Activated CD4-positive, alpha-beta memory T cell treated with anti-CD3 and anti-CD28 coated beads for 36 hours (primary cell): ENCODE measurements at regions not wholly inside any gene's neighbourhood (a gene's known extent, or its start where the extent isn't known, plus 50 kb on each side); places are given as distances from the start of the nearest gene placed in this dataset.
"Not testable (repeated sequence)": the region's sequence is repeated elsewhere in the genome, so short reads cannot be mapped to it uniquely, and the experiment has no call there.

ENCODE experiments used
- CTCF ChIA-PET: fragments of 350-600 bp; sonication (Branson Sonifier 250); formaldehyde crosslinking; loops from one replicate; lab custom pipeline; 2021; ENCODE audit warnings: antibody characterized with exemption, inconsistent platforms; lab: Charles Lee
- POLR2A ChIA-PET: fragments of 350-600 bp; sonication (Branson Sonifier 250); formaldehyde crosslinking; loops from one replicate; lab custom pipeline; 2021; ENCODE audit warnings: antibody characterized with exemption; lab: Charles Lee
- DNase-seq: peaks from one replicate; pipeline ENCODE4 v3.0.0-alpha.2; 2020
- H3K27ac Mint-ChIP-seq: one replicate; pipeline ENCODE4 v1.8.0; 2021; ENCODE audit warnings: mixed read lengths
- H3K27me3 Mint-ChIP-seq: one replicate; pipeline ENCODE4 v1.8.0; 2021; ENCODE audit warnings: mixed read lengths
- H3K36me3 Mint-ChIP-seq: one replicate; pipeline ENCODE4 v1.8.0; 2021; ENCODE audit warnings: mixed read lengths
- H3K4me1 Mint-ChIP-seq: one replicate; pipeline ENCODE4 v1.8.0; 2021; ENCODE audit warnings: low read depth, mixed read lengths
- H3K4me3 Mint-ChIP-seq: one replicate; pipeline ENCODE4 v1.8.0; 2021; ENCODE audit warnings: mild to moderate bottlenecking, mixed read lengths
- H3K9me3 Mint-ChIP-seq: one replicate; pipeline ENCODE4 v1.8.0; 2021; ENCODE audit warnings: mixed read lengths
- intact Hi-C: fragments of 100-400 bp; cut with micrococcal nuclease; formaldehyde crosslinking; loops from one replicate; pipeline ENCODE4 v1.15.1; 2023

DNA sequence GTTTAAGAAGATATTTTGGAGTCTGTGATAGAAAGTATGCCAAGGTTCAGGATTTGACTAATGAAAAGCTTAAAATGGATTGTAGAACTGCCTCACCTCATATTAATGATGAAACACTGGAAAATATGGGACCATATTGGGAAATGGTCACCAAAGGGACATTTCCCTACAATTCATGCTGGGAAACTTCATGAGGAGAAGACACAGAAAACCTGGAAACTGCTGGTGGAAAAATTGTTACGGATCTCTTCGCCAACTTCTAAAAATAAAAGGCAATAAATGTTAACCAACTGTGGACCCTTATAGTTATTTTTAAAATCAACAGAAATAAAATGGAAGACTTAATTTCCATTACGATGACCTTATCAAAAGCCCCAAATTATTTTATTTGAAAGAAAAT lies 97.6 kb upstream of the FRMD4B start:
- ChIA-PET CTCF (no interaction called here), POLR2A (no interaction called here)
- no peaks in the 10 kb centered on the region for H3K36me3 Mint-ChIP-seq
- no peak overlapping the region for H3K4me3 Mint-ChIP-seq
- H3K9me3 Mint-ChIP-seq: no peaks in the 10 kb centered on the region
- H3K4me1 Mint-ChIP-seq: no peaks in the 10 kb centered on the region
- intact Hi-C loops: no loop called here
- DNase-seq: no peak
- peaks cover 24% of the 10 kb centered on the region for H3K27me3 Mint-ChIP-seq
- H3K27ac Mint-ChIP-seq: no peak overlapping the region

DNA sequence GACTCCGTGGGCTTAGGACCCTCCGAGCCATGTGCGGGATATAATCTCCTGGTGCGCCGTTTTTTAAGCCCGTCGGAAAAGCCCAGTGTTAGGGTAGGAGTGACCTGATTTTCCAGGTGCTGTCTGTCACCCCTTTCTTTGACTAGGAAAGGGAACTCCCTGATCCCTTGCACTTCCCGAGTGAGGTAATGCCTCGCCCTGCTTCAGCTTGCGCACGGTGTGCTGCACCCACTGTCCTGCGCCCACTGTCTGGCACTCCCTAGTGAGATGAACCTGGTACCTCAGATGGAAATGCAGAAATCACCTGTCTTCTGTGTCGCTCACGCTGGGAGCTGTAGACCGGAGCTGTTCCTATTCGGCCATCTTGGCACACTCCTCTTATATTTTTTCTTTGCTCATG lies 95.1 kb upstream of the FRMD4B start:
- H3K27me3 Mint-ChIP-seq: peaks cover 14% of the 10 kb centered on the region
- H3K36me3 Mint-ChIP-seq, CTCF ChIA-PET, POLR2A ChIA-PET, H3K27ac Mint-ChIP-seq, DNase-seq, H3K4me1 Mint-ChIP-seq, H3K9me3 Mint-ChIP-seq, H3K4me3 Mint-ChIP-seq, intact Hi-C loops: not testable (repeated sequence)

DNA sequence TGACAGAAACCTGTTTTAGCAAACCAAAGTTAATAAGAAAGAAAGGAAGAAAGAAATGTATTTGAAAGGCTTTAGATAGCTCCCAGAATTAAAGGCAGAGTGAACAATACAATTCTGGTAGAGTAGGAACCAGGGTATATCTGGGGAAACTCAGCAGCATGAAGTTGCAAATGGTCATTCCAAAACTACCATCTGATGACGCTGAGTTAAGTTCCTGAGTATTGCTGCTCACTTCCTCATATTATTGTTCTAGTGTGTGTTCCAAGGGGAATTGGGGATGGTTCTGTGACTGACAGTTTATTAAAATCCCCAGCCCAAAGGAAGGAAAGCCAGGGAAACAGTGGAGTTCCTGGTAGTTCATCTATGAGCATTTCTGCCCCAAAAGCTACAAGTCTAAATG lies 88.3 kb upstream of the FRMD4B start:
- Mint-ChIP-seq H3K9me3 (no peaks in the 10 kb centered on the region), H3K4me3 (no peak overlapping the region), H3K36me3 (no peaks in the 10 kb centered on the region), H3K27me3 (peaks cover 5% of the 10 kb centered on the region), H3K4me1 (no peaks in the 10 kb centered on the region), H3K27ac (no peak overlapping the region)
- intact Hi-C loops: no loop called here
- no peak for DNase-seq
- POLR2A ChIA-PET: no interaction called here
- CTCF ChIA-PET: no interaction called here

DNA sequence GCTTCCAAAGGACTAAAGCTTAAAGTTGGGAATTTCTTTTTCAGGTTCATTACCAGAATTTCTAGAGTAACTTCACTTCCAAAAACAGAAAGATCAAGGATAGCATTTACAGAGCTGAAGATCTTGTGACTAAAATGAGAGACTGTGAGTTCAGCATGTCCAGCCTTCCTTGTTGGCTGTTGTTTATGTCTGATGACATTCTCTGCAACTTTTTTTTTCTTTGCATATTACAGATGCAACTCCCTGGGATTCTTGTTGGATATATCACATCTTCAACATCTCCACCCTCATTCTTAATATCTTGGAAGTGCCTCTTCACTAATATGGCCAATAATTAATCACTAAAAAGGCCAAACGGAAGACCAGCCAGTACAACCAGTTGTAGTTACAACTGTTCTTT lies 86.2 kb upstream of the FRMD4B start:
- intact Hi-C loops: no loop called here
- CTCF ChIA-PET: no interaction called here
- Mint-ChIP-seq H3K36me3 (no peaks in the 10 kb centered on the region), H3K27me3 (peaks cover 5% of the 10 kb centered on the region), H3K4me1 (no peaks in the 10 kb centered on the region), H3K9me3 (no peaks in the 10 kb centered on the region), H3K27ac (no peak overlapping the region), H3K4me3 (no peak overlapping the region)
- POLR2A ChIA-PET: no interaction called here
- DNase-seq: no peak

DNA sequence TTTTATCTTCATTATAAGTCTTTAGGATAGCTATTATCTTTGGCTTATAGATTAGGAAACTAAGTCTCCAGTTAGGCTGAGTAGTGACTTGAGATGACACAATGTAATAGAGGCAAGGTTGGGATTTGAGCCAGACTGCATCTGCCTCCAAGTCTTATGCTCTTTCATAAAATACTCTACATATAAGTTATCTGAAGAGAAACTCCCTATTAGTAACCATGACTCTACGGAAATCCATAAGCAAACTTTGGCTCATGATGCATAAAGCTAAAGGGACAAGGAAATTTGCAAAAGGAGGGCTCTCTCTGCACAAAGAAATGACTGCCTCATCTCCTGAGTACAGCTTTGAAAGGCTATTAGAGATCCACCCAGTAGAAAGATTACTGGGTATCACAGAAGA lies 77.6 kb upstream of the FRMD4B start:
- no peak for DNase-seq
- ChIA-PET POLR2A (no interaction called here), CTCF (no interaction called here)
- no peak overlapping the region for H3K4me3 Mint-ChIP-seq
- peaks cover 2% of the 10 kb centered on the region for H3K27me3 Mint-ChIP-seq
- H3K36me3 Mint-ChIP-seq: no peaks in the 10 kb centered on the region
- intact Hi-C loops: no loop called here
- no peaks in the 10 kb centered on the region for H3K4me1 Mint-ChIP-seq
- H3K9me3 Mint-ChIP-seq: no peaks in the 10 kb centered on the region
- no peak overlapping the region for H3K27ac Mint-ChIP-seq

DNA sequence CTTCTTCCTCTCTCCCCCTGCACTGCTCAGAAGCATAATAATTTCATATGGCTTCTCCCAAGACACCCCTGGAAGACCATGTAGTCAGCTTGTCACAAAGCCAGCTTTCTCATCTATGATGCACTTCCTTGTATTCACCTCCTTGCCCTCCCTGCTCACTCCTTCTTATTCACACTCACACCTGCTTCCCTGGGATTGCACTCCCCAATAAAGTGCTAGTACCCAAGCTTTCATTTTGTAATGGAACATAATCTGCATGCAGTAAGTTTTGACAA lies 76.9 kb upstream of the FRMD4B start:
- intact Hi-C loops: no loop called here

DNA sequence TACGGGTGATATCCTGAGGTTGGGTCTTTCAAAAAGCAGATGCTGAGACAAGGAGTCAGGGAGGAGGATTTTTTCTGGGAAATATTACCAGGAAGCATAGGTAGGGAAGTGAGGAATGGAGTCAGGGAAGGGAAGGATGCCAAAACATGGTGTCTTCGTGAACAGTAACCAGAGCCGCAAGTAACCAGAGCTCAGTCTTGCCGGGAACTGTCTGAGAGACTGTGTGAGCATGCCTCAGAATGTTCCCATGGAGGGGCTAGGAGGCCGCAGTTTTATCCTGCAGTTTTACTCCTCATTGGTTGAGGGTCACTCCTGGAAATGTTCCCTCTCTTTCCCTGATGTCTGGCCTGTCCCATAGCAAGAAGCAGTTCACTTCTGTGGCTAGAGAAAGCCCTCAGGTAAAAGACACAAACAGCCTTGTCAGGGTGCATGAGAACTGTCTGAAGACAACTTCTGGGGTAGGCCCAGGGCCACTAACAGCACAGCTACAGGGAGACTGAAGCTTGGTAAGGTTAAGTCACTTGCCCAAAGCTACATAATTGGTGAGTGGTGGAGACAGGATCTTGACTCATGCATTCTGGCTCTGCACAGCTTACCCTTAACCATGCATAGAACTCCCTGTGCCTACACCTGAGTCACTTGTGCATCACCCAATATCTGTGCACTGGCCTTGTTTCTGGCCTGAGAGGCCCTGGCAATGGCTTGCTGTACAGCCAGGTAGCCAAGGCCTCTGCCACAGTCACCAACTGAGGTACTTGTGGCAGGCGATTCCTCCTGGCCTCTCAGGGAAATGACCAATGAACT lies 76.3 kb upstream of the FRMD4B start:
- Mint-ChIP-seq H3K4me1 (no peaks in the 10 kb centered on the region), H3K9me3 (no peaks in the 10 kb centered on the region), H3K27ac (no peak overlapping the region), H3K27me3 (peaks cover 4% of the 10 kb centered on the region), H3K36me3 (no peaks in the 10 kb centered on the region), H3K4me3 (no peak overlapping the region)
- DNase-seq: no peak
- ChIA-PET POLR2A (no interaction called here), CTCF (no interaction called here)
- intact Hi-C loops: no loop called here

More for the DNA sequence above, 76.9 kb upstream of the FRMD4B start:
- Mint-ChIP-seq H3K9me3 (no peaks in the 10 kb centered on the region), H3K27ac (no peak overlapping the region), H3K27me3 (peaks cover 4% of the 10 kb centered on the region), H3K36me3 (no peaks in the 10 kb centered on the region), H3K4me3 (no peak overlapping the region), H3K4me1 (no peaks in the 10 kb centered on the region)
- no peak for DNase-seq
- ChIA-PET POLR2A (no interaction called here), CTCF (no interaction called here)

DNA sequence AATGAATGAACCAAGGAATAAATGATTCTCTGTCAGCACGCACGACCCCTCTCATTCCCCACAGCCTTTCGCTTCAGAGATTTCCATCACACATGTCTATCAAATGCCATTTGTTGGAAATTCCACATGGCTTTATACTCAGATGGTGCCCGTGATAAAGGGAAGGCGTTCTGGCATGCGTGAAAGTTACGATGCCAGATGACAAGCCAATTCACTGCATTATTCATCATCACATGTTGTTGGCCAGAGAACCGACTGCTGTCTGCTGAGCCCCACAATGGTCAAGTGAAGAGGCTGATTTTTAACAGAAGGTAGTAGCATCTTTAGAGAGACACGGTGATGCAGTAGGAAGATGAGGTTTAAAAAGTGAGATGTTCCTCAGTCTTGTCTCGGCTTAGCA lies 74.1 kb upstream of the FRMD4B start:
- Mint-ChIP-seq H3K4me1 (no peaks in the 10 kb centered on the region), H3K4me3 (no peak overlapping the region), H3K36me3 (no peaks in the 10 kb centered on the region), H3K27me3 (peaks cover 6% of the 10 kb centered on the region), H3K27ac (no peak overlapping the region), H3K9me3 (no peaks in the 10 kb centered on the region)
- DNase-seq: no peak
- intact Hi-C loops: no loop called here
- ChIA-PET POLR2A (no interaction called here), CTCF (no interaction called here)

DNA sequence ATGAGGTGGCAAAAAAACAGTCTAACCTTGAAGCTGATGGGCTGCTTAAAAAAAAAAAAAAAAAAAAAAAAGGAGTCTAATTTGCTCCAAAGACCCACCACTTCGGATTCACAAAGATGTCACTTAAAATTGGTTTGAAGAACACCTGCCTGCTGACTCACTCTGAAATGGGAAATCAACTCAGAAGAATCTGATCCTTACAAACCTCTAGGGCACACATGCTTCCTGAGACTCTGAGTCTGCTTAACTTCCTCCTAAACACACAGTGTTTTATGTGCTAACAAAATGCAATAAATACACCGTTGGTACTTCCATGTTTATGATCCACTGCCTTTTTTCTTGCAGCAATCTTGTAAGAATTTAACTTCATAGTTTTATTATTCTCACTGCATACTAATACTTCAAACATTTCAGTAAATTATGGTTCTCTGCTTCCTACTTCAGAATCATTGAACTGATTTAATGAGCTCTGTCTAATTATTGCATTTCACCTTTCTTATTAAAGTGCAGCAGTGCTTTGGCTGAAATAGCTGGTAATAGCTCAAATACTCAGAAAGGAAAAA lies 73.0 kb upstream of the FRMD4B start:
- no peaks in the 10 kb centered on the region for H3K36me3 Mint-ChIP-seq
- intact Hi-C loops: no loop called here
- H3K4me3 Mint-ChIP-seq: no peak overlapping the region
- H3K27me3 Mint-ChIP-seq: peaks cover 6% of the 10 kb centered on the region
- ChIA-PET CTCF (no interaction called here), POLR2A (interaction anchor here (1.1 kb wide), 1 partner anchor 579 kb away, joined by 3 read pairs; no protein-coding TSS in a partner anchor)
- H3K27ac Mint-ChIP-seq: no peak overlapping the region
- H3K4me1 Mint-ChIP-seq: no peaks in the 10 kb centered on the region
- DNase-seq: no peak
- no peaks in the 10 kb centered on the region for H3K9me3 Mint-ChIP-seq

DNA sequence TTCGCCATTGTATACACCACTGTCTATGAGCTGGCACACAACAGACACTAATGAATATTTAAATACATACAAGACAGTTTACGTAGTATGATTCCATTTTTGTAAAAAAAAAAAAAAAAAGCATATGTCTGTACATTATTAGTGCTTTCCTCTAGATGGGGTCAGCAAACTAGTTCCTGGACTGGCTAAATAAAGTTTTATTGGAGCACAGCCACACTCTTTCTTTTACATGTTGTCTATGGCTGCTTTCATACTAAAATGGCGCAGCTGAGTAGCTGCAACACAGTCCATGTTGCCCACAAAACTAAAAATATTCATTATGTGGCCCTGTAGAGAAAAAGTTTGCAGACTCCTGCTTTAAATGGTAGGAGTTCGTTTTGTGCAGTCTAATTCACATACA lies 70.7 kb upstream of the FRMD4B start:
- Mint-ChIP-seq H3K27ac (no peak overlapping the region), H3K36me3 (no peaks in the 10 kb centered on the region), H3K9me3 (no peaks in the 10 kb centered on the region), H3K4me3 (no peak overlapping the region), H3K4me1 (no peaks in the 10 kb centered on the region), H3K27me3 (peaks cover 9% of the 10 kb centered on the region)
- DNase-seq: no peak
- POLR2A ChIA-PET: no interaction called here
- intact Hi-C loops: no loop called here
- CTCF ChIA-PET: no interaction called here

DNA sequence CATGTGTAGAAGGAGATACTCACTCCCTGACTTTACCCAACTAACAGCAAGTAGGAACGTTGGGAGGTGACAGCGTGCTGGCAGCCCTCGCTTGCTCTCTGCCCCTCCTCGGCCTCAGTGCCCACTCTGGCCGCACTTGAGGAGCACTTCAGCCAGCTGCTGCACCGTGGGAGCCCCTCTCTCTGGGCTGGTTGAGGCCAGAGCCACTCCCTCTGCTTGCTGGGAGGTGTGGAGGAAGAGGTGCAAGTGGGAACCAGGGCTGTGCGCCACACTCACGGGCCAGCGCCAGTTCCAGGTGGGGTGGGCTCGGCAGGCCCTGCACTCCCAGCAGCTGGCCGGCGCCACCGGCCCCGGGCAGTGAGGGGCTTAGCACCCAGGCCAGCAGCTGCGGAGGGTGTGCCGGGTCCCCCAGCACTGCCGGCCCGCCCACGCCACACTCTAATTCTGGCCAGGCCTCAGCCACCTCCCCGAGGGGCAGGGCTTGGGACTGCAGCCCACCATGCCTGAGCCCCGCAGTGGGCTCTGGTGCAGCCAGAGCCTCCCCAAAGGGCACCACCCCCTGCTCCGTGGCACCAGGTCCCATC lies 68.4 kb upstream of the FRMD4B start:
- H3K9me3 Mint-ChIP-seq: no peaks in the 10 kb centered on the region
- H3K27ac Mint-ChIP-seq: no peak overlapping the region
- no peak for DNase-seq
- CTCF ChIA-PET: no interaction called here
- peaks cover 9% of the 10 kb centered on the region for H3K27me3 Mint-ChIP-seq
- POLR2A ChIA-PET: no interaction called here
- no peaks in the 10 kb centered on the region for H3K36me3 Mint-ChIP-seq
- no peak overlapping the region for H3K4me3 Mint-ChIP-seq
- intact Hi-C loops: no loop called here
- no peaks in the 10 kb centered on the region for H3K4me1 Mint-ChIP-seq

DNA sequence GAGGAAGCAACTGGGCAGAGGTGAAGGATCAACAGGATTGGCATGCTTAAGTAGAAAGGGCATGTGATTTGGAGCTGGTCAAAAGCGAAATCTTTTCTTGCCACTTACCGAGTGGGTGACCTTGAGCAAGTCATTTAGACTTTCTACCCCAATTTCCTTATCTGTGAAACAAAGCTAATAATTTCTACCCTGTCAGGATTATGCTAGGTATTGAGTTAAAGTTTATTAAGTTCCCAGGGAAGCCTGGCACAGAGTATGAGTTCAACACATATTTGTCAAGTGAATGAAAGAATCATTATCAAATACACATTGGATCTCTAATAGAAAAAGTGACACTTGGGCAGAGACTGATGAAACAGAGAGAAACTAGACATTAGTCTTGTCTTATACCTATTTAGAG lies 66.4 kb upstream of the FRMD4B start:
- CTCF ChIA-PET: interaction anchor here (1.0 to 1.2 kb wide), 4 partner anchors 11 to 291 kb away, joined by 3 to 4 read pairs (median 3); no protein-coding TSS in a partner anchor
- no peak for DNase-seq
- no peak overlapping the region for H3K4me3 Mint-ChIP-seq
- intact Hi-C loops: no loop called here
- POLR2A ChIA-PET: no interaction called here
- H3K27me3 Mint-ChIP-seq: peaks cover 6% of the 10 kb centered on the region
- no peaks in the 10 kb centered on the region for H3K9me3 Mint-ChIP-seq
- H3K27ac Mint-ChIP-seq: no peak overlapping the region
- no peaks in the 10 kb centered on the region for H3K36me3 Mint-ChIP-seq
- no peaks in the 10 kb centered on the region for H3K4me1 Mint-ChIP-seq

DNA sequence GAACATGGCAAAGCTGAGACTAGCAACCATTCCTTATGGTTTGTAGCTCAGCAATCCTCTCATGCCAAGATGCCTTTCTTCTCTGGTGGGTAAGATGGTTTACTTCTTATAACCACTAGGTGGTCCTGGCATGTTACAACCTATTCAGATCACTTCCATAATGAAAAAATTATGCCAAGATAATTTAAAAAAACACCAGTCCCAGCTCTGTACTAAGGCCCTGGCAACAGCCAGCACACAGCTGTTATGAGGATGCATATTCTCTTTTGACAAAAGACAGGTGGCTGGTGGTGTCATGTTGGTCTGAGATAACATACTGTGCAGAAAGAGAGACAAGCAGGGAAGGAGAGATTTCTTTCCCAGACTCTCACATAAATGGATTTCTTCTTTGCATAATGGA lies 65.7 kb upstream of the FRMD4B start:
- Mint-ChIP-seq H3K9me3 (no peaks in the 10 kb centered on the region), H3K4me3 (no peak overlapping the region)
- CTCF ChIA-PET: interaction anchor here (0.9 to 1.2 kb wide), 5 partner anchors 11 to 290 kb away, joined by 3 to 4 read pairs (median 3); no protein-coding TSS in a partner anchor

More for the DNA sequence above, 65.7 kb upstream of the FRMD4B start:
- intact Hi-C loops: no loop called here
- Mint-ChIP-seq H3K27me3 (peaks cover 6% of the 10 kb centered on the region), H3K36me3 (no peaks in the 10 kb centered on the region), H3K27ac (no peak overlapping the region), H3K4me1 (no peaks in the 10 kb centered on the region)
- no peak for DNase-seq
- POLR2A ChIA-PET: no interaction called here
